Loucy (cell line): ENCODE measurements at regions not wholly inside any gene's neighbourhood (a gene's known extent, or its start where the extent isn't known, plus 50 kb on each side); places are given as distances from the start of the nearest gene placed in this dataset.

Experiments used
- H2AFZ ChIP-seq: fragments of 200-600 bp; sonication (generic); 2 replicates; pipeline ENCODE4 v1.6.0; 2016; ENCODE audit warnings: antibody characterized with exemption, mild to moderate bottlenecking, low read length, moderate library complexity
- H3F3A ChIP-seq: fragments of 200-600 bp; 2 replicates; pipeline ENCODE4 v1.6.0; 2016; ENCODE audit warnings: antibody characterized with exemption, low read depth, mild to moderate bottlenecking
- H3K27me3 ChIP-seq: fragments of 200-600 bp; sonication (generic); 2 replicates; pipeline ENCODE4 v1.6.1; 2014; ENCODE audit warnings: low read length, mild to moderate bottlenecking; ENCODE audit not compliant: insufficient read depth, poor library complexity, severe bottlenecking
- H3K36me3 ChIP-seq: fragments of 200-600 bp; sonication (generic); 2 replicates; pipeline ENCODE4 v1.6.1; 2016; ENCODE audit warnings: low read length; ENCODE audit not compliant: insufficient read depth
- H3K4me1 ChIP-seq: fragments of 200-600 bp; sonication (generic); 2 replicates; pipeline ENCODE4 v1.5.1; 2014; ENCODE audit warnings: low read length, mild to moderate bottlenecking; ENCODE audit not compliant: insufficient read depth, poor library complexity, severe bottlenecking
- H3K4me2 ChIP-seq: fragments of 200-600 bp; sonication (generic); 2 replicates; pipeline ENCODE4 v1.6.0; 2014; ENCODE audit warnings: antibody characterized with exemption, low read length, low read depth, mild to moderate bottlenecking; ENCODE audit not compliant: poor library complexity, severe bottlenecking
- H3K4me3 ChIP-seq: fragments of 200-600 bp; sonication (generic); 2 replicates; pipeline ENCODE4 v1.5.1; 2014; ENCODE audit warnings: low read length, mild to moderate bottlenecking, mixed read lengths; ENCODE audit not compliant: poor library complexity, severe bottlenecking
- H3K79me2 ChIP-seq: fragments of 200-600 bp; sonication (generic); 2 replicates; pipeline ENCODE4 v1.6.1; 2014; ENCODE audit warnings: low read length; ENCODE audit not compliant: insufficient read depth
- H3K9ac ChIP-seq: fragments of 200-600 bp; sonication (generic); 2 replicates; pipeline ENCODE4 v1.6.0; 2014; ENCODE audit warnings: mild to moderate bottlenecking, low read depth, low read length, moderate library complexity; ENCODE audit not compliant: poor library complexity, severe bottlenecking
- H3K9me2 ChIP-seq: fragments of 200-600 bp; sonication (generic); replicated peaks from 2 replicates; pipeline ENCODE4 v1.6.1; 2016; ENCODE audit warnings: low read depth, low read length, mixed read lengths
- H3K9me3 ChIP-seq: fragments of 200-600 bp; sonication (generic); 2 replicates; pipeline ENCODE4 v1.6.1; 2014; ENCODE audit warnings: mild to moderate bottlenecking, antibody characterized with exemption, low read length, low read depth; ENCODE audit not compliant: insufficient read depth
- H4K20me1 ChIP-seq: fragments of 200-600 bp; sonication (generic); 2 replicates; pipeline ENCODE4 v1.6.0; 2014; ENCODE audit warnings: antibody characterized with exemption, low read length, mild to moderate bottlenecking; ENCODE audit not compliant: insufficient read depth, poor library complexity, severe bottlenecking
- EZH2phosphoT487 ChIP-seq: fragments of 200-600 bp; IDR thresholded peaks from 2 replicates; pipeline ENCODE4 v1.6.1; 2018; ENCODE audit warnings: antibody characterized with exemption, mild to moderate bottlenecking, moderate library complexity, borderline replicate concordance
- TF ChIP-seq, protein P1 (sequence below): fragments of 200-600 bp; sonication (generic); conservative IDR thresholded peaks from 2 replicates; pipeline ENCODE4 v1.5.1; 2014; ENCODE audit warnings: mild to moderate bottlenecking, antibody characterized with exemption, low read length

DNA sequence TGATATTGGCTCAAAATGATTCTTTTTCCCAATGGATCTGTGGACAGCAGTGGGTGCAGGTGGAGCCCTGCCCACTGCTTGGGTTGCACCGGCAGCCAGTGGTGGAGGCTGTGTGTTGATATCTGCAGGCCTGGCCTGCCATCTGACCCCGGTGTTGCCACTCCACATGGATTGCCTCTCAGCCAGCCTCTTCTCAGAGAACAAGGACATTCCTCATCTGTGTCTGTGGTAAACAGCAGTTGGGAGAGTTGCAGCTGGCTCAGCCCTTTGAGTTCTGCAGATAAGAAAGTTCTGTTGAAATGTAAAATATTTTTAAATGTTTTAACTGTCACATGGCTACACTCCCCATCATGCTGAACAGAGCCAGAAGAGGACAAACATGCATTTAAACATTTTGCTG is 374.9 kb upstream of the CELF2 start:
- Histone ChIP-seq H3F3A (no peaks in the 10 kb centered on the region), H3K9me2 (no peaks in the 10 kb centered on the region), H3K4me1 (no peaks in the 10 kb centered on the region), H4K20me1 (no peaks in the 10 kb centered on the region), H3K4me3 (no peak overlapping the region), H3K9ac (no peak overlapping the region), H3K27me3 (no peaks in the 10 kb centered on the region), H3K4me2 (no peak overlapping the region), H3K36me3 (no peaks in the 10 kb centered on the region), H3K9me3 (no peaks in the 10 kb centered on the region), H2AFZ (no peak overlapping the region), H3K79me2 (no peaks in the 10 kb centered on the region)
- TF ChIP-seq, protein P1, sequence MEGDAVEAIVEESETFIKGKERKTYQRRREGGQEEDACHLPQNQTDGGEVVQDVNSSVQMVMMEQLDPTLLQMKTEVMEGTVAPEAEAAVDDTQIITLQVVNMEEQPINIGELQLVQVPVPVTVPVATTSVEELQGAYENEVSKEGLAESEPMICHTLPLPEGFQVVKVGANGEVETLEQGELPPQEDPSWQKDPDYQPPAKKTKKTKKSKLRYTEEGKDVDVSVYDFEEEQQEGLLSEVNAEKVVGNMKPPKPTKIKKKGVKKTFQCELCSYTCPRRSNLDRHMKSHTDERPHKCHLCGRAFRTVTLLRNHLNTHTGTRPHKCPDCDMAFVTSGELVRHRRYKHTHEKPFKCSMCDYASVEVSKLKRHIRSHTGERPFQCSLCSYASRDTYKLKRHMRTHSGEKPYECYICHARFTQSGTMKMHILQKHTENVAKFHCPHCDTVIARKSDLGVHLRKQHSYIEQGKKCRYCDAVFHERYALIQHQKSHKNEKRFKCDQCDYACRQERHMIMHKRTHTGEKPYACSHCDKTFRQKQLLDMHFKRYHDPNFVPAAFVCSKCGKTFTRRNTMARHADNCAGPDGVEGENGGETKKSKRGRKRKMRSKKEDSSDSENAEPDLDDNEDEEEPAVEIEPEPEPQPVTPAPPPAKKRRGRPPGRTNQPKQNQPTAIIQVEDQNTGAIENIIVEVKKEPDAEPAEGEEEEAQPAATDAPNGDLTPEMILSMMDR = no peak
- no peak for TF ChIP-seq EZH2phosphoT487

DNA sequence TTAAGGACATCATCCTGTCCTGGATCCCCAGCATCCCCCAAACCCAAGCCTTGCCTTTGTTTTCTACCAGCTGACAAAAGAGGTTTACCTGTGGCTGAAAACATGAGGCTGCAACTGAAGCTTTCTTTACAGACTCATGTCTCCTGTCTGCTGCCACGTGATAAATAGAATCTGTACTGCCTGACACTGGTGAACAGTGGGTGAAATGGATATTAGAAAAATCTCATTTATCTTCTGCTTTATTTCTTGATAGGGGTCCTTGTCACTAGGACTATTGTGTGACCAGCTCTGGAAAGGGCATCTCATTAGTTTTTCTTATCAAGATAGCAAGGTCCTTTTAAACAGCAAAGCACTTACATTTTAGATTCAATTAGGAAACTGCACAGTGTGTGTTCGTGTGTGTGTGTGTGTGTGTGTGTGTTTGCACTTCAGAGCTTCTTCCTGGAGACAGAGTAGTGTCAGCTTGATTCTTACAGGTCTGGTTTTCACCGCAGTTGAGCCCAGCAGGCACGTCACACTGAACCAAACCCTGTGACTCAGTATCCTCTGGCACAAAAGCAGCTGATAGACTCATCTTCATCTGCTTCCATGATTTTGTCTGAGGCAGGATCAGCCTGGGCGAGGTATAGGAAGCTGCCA is 373.5 kb upstream of the CELF2 start:
- Histone ChIP-seq H3K79me2 (no peaks in the 10 kb centered on the region), H3K36me3 (no peaks in the 10 kb centered on the region), H3K4me2 (no peak overlapping the region), H3K4me1 (no peaks in the 10 kb centered on the region), H3K9ac (no peak overlapping the region), H3F3A (no peaks in the 10 kb centered on the region), H2AFZ (no peak overlapping the region), H3K9me2 (no peaks in the 10 kb centered on the region), H3K9me3 (no peaks in the 10 kb centered on the region), H3K27me3 (no peaks in the 10 kb centered on the region), H4K20me1 (no peaks in the 10 kb centered on the region), H3K4me3 (no peak overlapping the region)
- no peak for TF ChIP-seq EZH2phosphoT487
- TF ChIP-seq, protein P1 = no peak

DNA sequence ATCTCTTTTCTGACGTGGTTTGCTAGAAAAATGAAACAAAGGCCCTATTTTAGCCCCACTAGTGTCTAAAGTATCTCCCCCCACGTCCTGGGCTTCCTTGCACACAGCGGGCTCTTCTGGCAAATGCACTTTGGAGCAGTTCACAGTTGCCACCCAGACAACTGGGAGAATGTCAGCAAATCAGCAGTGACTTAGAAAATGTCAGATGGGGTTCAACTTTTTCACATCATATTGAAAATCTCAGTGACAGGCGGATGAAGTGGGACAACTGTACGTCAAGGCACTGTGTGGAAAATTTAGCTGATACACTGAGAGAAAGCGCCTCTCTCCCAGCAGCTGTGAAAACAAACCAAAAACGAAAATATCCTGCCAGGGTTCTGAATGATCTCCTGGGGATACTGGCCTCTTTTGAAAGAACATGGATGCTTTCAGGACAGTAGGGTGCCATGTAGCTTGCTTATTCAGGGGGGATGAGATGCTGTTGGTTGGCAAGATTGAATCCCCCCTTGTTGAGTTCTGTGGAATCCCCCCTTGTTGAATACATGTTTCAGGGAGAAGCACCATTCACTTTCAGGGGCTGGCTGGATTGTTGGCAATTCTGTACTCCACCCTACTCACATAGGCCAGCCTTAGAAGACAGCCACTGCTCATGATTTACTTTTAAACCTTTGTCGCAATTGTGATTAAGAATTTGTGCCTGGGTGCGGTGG is 372.8 kb upstream of the CELF2 start:
- TF ChIP-seq, protein P1 = no peak
- no peak for TF ChIP-seq EZH2phosphoT487
- H3K9me2 ChIP-seq = no peaks in the 10 kb centered on the region

More for the DNA sequence above, 372.8 kb upstream of the CELF2 start:
- Histone ChIP-seq H3K4me1 (no peaks in the 10 kb centered on the region), H3F3A (no peaks in the 10 kb centered on the region), H3K4me3 (no peak overlapping the region), H2AFZ (no peak overlapping the region), H3K4me2 (no peak overlapping the region), H4K20me1 (no peaks in the 10 kb centered on the region), H3K9me3 (no peaks in the 10 kb centered on the region), H3K9ac (no peak overlapping the region), H3K36me3 (no peaks in the 10 kb centered on the region), H3K79me2 (no peaks in the 10 kb centered on the region), H3K27me3 (no peaks in the 10 kb centered on the region)
